ENCODE measurements at regions not wholly inside any gene's neighbourhood (a gene's known extent, or its start where the extent isn't known, plus 50 kb on each side); places are given as distances from the start of the nearest gene placed in this dataset.

DNA sequence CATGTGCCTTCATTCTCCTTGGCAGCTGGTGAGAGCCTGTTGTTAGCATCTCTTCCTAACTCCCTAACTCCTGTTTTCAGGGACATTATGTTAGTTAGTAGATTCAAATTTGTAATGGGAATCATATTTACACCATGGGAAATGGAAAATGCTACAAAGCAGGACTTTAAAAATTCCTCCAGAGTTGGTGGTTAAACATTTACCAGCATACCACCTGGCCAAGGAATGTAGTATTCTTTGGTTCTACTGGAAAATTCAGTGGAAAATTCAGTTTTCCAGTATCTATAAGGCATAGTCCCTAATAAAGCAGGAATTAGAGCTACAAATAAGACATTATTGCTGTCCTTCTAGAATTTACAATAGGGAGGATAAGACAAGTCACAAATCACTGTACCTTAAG, 291.7 kb downstream of the GPD2 start:
- H3K27me3 ChIP-seq (ENCODE audit: control insufficient read depth in 1 of 2, insufficient read depth in 2 of 2, low read length in 2 of 2): no peaks in the 10 kb centered on the region
- no peak overlapping the region for H3K4me2 ChIP-seq (ENCODE audit: low read depth, low read length)
- no TSS peak for BruUV-seq (replicated peaks)
- H3K79me2 ChIP-seq (ENCODE audit: insufficient read depth, low read length): no peaks in the 10 kb centered on the region
- DNase-seq (ENCODE audit: low spot score) (no peak), FAIRE-seq (no peak), ATAC-seq (no peak)
- POLR2A ChIA-PET: no interaction called here
- H3K27ac ChIP-seq (ENCODE audit: extremely low read length, insufficient read depth, low read length): no peak overlapping the region
- H3K4me1 ChIP-seq (ENCODE audit: insufficient read depth, low read length): no peaks in the 10 kb centered on the region
- no peak overlapping the region for H3K9ac ChIP-seq (ENCODE audit: insufficient read depth, low read depth, low read length)
- CTCF ChIA-PET (ENCODE audit: low intra/inter-chr PET ratio, low total read pairs): no interaction called here
- no peaks in the 10 kb centered on the region for H3K36me3 ChIP-seq (replicated peaks in 1 of 2; ENCODE audit: control insufficient read depth in 1 of 2, insufficient read depth in 2 of 2, low read length in 2 of 2)
- no peaks in the 10 kb centered on the region; the same call in 1 of the 2 replicates for H3K9me3 ChIP-seq (ENCODE audit: low read length)
- in situ Hi-C loops (cut with HindIII; ENCODE audit: extremely low pct_ligation_motif_present, low pct_unique_long_range_greater_than_20kb) (no loop called here), intact Hi-C loops (cut with micrococcal nuclease; ENCODE audit: unreplicated experiment) (no loop called here)
- no peak overlapping the region for H2AFZ ChIP-seq (ENCODE audit: low read length)
- no peaks in the 10 kb centered on the region for H4K20me1 ChIP-seq (ENCODE audit: insufficient read depth, low read length)
- no peak overlapping the region for H3K4me3 ChIP-seq (replicated peaks in 1 of 3; ENCODE audit: insufficient read depth in 1 of 3, low read depth in 2 of 3, low read length in 3 of 3)
- TF ChIP-seq ZFAT (CRISPR knock-in tag; conservative IDR thresholded peaks at IDR 0.05) (no peak), NCOA2 (CRISPR knock-in tag; IDR thresholded peaks at IDR 0.05) (no peak), ZNF451 (CRISPR knock-in tag; IDR thresholded peaks at IDR 0.05) (no peak), CHD2 (IDR thresholded peaks at IDR 0.05; ENCODE audit: low read depth, low read length) (no peak), ZNF766 (CRISPR knock-in tag; IDR thresholded peaks at IDR 0.05; ENCODE audit: borderline replicate concordance) (no peak), ZNF326 (CRISPR knock-in tag; IDR thresholded peaks at IDR 0.05; ENCODE audit: borderline replicate concordance) (no peak), ZNF761 (CRISPR knock-in tag; conservative IDR thresholded peaks at IDR 0.05) (no peak), ZNF296 (CRISPR knock-in tag; conservative IDR thresholded peaks at IDR 0.05) (no peak), ZNF879 (CRISPR knock-in tag; IDR thresholded peaks at IDR 0.05) (no peak)
- TF ChIP-seq, protein P1, sequence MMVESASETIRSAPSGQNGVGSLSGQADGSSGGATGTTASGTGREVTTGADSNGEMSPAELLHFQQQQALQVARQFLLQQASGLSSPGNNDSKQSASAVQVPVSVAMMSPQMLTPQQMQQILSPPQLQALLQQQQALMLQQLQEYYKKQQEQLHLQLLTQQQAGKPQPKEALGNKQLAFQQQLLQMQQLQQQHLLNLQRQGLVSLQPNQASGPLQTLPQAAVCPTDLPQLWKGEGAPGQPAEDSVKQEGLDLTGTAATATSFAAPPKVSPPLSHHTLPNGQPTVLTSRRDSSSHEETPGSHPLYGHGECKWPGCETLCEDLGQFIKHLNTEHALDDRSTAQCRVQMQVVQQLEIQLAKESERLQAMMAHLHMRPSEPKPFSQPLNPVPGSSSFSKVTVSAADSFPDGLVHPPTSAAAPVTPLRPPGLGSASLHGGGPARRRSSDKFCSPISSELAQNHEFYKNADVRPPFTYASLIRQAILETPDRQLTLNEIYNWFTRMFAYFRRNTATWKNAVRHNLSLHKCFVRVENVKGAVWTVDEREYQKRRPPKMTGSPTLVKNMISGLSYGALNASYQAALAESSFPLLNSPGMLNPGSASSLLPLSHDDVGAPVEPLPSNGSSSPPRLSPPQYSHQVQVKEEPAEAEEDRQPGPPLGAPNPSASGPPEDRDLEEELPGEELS (CRISPR knock-in tag; IDR thresholded peaks at IDR 0.05): no peak
- TF ChIP-seq, protein P2, sequence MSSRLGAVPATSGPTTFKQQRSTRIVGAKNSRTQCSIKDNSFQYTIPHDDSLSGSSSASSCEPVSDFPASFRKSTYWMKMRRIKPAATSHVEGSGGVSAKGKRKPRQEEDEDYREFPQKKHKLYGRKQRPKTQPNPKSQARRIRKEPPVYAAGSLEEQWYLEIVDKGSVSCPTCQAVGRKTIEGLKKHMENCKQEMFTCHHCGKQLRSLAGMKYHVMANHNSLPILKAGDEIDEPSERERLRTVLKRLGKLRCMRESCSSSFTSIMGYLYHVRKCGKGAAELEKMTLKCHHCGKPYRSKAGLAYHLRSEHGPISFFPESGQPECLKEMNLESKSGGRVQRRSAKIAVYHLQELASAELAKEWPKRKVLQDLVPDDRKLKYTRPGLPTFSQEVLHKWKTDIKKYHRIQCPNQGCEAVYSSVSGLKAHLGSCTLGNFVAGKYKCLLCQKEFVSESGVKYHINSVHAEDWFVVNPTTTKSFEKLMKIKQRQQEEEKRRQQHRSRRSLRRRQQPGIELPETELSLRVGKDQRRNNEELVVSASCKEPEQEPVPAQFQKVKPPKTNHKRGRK (CRISPR knock-in tag; IDR thresholded peaks at IDR 0.05): no peak
- TF ChIP-seq, protein P3, sequence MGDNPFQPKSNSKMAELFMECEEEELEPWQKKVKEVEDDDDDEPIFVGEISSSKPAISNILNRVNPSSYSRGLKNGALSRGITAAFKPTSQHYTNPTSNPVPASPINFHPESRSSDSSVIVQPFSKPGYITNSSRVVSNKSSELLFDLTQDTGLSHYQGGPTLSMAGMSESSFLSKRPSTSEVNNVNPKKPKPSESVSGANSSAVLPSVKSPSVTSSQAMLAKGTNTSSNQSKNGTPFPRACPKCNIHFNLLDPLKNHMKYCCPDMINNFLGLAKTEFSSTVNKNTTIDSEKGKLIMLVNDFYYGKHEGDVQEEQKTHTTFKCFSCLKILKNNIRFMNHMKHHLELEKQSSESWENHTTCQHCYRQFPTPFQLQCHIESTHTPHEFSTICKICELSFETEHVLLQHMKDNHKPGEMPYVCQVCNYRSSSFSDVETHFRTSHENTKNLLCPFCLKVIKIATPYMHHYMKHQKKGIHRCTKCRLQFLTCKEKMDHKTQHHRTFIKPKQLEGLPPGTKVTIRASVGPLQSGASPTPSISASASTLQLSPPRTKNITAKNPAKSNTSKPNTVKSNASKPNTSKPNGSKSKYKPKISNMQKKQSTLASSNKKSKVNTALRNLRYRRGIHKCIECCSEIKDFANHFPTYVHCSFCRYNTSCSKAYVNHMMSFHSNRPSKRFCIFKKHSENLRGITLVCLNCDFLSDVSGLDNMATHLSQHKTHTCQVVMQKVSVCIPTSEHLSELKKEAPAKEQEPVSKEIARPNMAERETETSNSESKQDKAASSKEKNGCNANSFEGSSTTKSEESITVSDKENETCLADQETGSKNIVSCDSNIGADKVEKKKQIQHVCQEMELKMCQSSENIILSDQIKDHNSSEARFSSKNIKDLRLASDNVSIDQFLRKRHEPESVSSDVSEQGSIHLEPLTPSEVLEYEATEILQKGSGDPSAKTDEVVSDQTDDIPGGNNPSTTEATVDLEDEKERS (CRISPR knock-in tag; IDR thresholded peaks at IDR 0.05): no peak
- TF ChIP-seq, protein P4, sequence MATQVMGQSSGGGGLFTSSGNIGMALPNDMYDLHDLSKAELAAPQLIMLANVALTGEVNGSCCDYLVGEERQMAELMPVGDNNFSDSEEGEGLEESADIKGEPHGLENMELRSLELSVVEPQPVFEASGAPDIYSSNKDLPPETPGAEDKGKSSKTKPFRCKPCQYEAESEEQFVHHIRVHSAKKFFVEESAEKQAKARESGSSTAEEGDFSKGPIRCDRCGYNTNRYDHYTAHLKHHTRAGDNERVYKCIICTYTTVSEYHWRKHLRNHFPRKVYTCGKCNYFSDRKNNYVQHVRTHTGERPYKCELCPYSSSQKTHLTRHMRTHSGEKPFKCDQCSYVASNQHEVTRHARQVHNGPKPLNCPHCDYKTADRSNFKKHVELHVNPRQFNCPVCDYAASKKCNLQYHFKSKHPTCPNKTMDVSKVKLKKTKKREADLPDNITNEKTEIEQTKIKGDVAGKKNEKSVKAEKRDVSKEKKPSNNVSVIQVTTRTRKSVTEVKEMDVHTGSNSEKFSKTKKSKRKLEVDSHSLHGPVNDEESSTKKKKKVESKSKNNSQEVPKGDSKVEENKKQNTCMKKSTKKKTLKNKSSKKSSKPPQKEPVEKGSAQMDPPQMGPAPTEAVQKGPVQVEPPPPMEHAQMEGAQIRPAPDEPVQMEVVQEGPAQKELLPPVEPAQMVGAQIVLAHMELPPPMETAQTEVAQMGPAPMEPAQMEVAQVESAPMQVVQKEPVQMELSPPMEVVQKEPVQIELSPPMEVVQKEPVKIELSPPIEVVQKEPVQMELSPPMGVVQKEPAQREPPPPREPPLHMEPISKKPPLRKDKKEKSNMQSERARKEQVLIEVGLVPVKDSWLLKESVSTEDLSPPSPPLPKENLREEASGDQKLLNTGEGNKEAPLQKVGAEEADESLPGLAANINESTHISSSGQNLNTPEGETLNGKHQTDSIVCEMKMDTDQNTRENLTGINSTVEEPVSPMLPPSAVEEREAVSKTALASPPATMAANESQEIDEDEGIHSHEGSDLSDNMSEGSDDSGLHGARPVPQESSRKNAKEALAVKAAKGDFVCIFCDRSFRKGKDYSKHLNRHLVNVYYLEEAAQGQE (IDR thresholded peaks at IDR 0.05; ENCODE audit: borderline replicate concordance in 1 of 2, low read depth in 1 of 2, low read length in 2 of 2): no peak
- TF ChIP-seq, protein P5, sequence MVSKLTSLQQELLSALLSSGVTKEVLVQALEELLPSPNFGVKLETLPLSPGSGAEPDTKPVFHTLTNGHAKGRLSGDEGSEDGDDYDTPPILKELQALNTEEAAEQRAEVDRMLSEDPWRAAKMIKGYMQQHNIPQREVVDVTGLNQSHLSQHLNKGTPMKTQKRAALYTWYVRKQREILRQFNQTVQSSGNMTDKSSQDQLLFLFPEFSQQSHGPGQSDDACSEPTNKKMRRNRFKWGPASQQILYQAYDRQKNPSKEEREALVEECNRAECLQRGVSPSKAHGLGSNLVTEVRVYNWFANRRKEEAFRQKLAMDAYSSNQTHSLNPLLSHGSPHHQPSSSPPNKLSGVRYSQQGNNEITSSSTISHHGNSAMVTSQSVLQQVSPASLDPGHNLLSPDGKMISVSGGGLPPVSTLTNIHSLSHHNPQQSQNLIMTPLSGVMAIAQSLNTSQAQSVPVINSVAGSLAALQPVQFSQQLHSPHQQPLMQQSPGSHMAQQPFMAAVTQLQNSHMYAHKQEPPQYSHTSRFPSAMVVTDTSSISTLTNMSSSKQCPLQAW (CRISPR knock-in tag; IDR thresholded peaks at IDR 0.05): no peak

Measured in HepG2 (cell line).